Esophagus mucosa (tissue), 1 donor: ENCODE measurements at regions not wholly inside any gene's neighbourhood (a gene's known extent, or its start where the extent isn't known, plus 50 kb on each side); places are given as distances from the start of the nearest gene placed in this dataset.
A peak's percentile ranks its signal among the peaks of the same experiment; 100 is the strongest.
"Not testable (repeated sequence)": the region's sequence is repeated elsewhere in the genome, so short reads cannot be mapped to it uniquely, and the experiment has no call there.

Source experiments
- ATAC-seq: fragments of 200-7000 bp; cut with Tn5 transposase; one replicate; pipeline ENCODE4 v1.9.1; 2020
- donor health status: DM: yes; HTN: yes; CAD: no.

- no peak for ATAC-seq
These were observed 51.8 kb downstream of the POM121L12 start for GRCh38 chr7:53087274-53087673.

GRCh38 chr7:53094191-53094590, 58.8 kb downstream of the POM121L12 start:
- no peak for ATAC-seq

GRCh38 chr7:53094827-53095226, 59.4 kb downstream of the POM121L12 start:
- ATAC-seq: no peak

- no peak for ATAC-seq
These were observed 60.5 kb downstream of the POM121L12 start for GRCh38 chr7:53095731-53096501.

- no peak for ATAC-seq
These were observed 64.7 kb downstream of the POM121L12 start for GRCh38 chr7:53100091-53100490.

- ATAC-seq: no peak
These were observed 65.6 kb downstream of the POM121L12 start for GRCh38 chr7:53101026-53101425.

GRCh38 chr7:53110425-53110824, 75.0 kb downstream of the POM121L12 start:
- ATAC-seq: no peak

GRCh38 chr7:53111031-53111430, 75.6 kb downstream of the POM121L12 start:
- ATAC-seq: no peak

GRCh38 chr7:53113424-53113823, 78.0 kb downstream of the POM121L12 start:
- no peak for ATAC-seq

- peak; percentile 42 for ATAC-seq
These were observed 84.1 kb downstream of the POM121L12 start for GRCh38 chr7:53119514-53119941.

- ATAC-seq: no peak
These were observed 85.9 kb downstream of the POM121L12 start for GRCh38 chr7:53121374-53121773.

- ATAC-seq: no peak
These were observed 96.3 kb downstream of the POM121L12 start for GRCh38 chr7:53131697-53132096.

- ATAC-seq: no peak
These were observed 116.1 kb downstream of the POM121L12 start for GRCh38 chr7:53151496-53151895.

- ATAC-seq: not testable (repeated sequence)
These were observed 151.8 kb downstream of the POM121L12 start for GRCh38 chr7:53187184-53187583.

GRCh38 chr7:53191191-53191695, 155.8 kb downstream of the POM121L12 start:
- no peak for ATAC-seq

- ATAC-seq: no peak
These were observed 156.5 kb downstream of the POM121L12 start for GRCh38 chr7:53191836-53192443.

GRCh38 chr7:53205006-53205405, 169.6 kb downstream of the POM121L12 start:
- ATAC-seq: no peak

GRCh38 chr7:53209129-53209528, 173.7 kb downstream of the POM121L12 start:
- ATAC-seq: no peak

GRCh38 chr7:53214463-53214862, 179.0 kb downstream of the POM121L12 start:
- no peak for ATAC-seq

- no peak for ATAC-seq
These were observed 183.5 kb downstream of the POM121L12 start for GRCh38 chr7:53218730-53219504.

- no peak for ATAC-seq
These were observed 193.8 kb downstream of the POM121L12 start for GRCh38 chr7:53229202-53229601.

- ATAC-seq: no peak
These were observed 202.0 kb downstream of the POM121L12 start for GRCh38 chr7:53237344-53237913.
